NOMO-1 (cell line): ENCODE measurements at regions not wholly inside any gene's neighbourhood (a gene's known extent, or its start where the extent isn't known, plus 50 kb on each side); places are given as distances from the start of the nearest gene placed in this dataset.

Experiments
- DNase-seq, 2 experiments: peaks; one replicate each; lab custom pipeline; 2025; ENCODE audit not compliant: unreplicated experiment in 2 of 2; lab: John Stamatoyannopoulos, UW

- DNase-seq: no peak
Measured at GRCh38 chr15:38072007-38072347, 137.5 kb downstream of the TMCO5A start.

GRCh38 chr15:38072348-38073177 is 138.1 kb downstream of the TMCO5A start:
- peak; percentile 67 to 68 for DNase-seq

- DNase-seq: no peak
Measured at GRCh38 chr15:38073178-38073946, 138.9 kb downstream of the TMCO5A start.

GRCh38 chr15:38074029-38074428 is 139.6 kb downstream of the TMCO5A start:
- no peak for DNase-seq

GRCh38 chr15:38075466-38075865 is 141.0 kb downstream of the TMCO5A start:
- DNase-seq: no peak

GRCh38 chr15:38076786-38077185 is 142.3 kb downstream of the TMCO5A start:
- DNase-seq: no peak

- DNase-seq: no peak
Measured at GRCh38 chr15:38079236-38079635, 144.8 kb downstream of the TMCO5A start.

GRCh38 chr15:38080651-38081275 is 146.3 kb downstream of the TMCO5A start:
- DNase-seq: peak; percentile 0 to 42

GRCh38 chr15:38084289-38084688 is 149.8 kb downstream of the TMCO5A start:
- DNase-seq: peak; percentile 56 to 83

- DNase-seq: peak; percentile 68 to 79
Measured at GRCh38 chr15:38085114-38085513, 150.7 kb downstream of the TMCO5A start.

GRCh38 chr15:38085931-38086568 is 151.6 kb downstream of the TMCO5A start:
- peak; percentile 1 to 60 for DNase-seq

GRCh38 chr15:38086611-38087010 is 152.2 kb downstream of the TMCO5A start:
- DNase-seq: no peak

GRCh38 chr15:38088971-38089370 is 154.5 kb downstream of the TMCO5A start:
- no peak for DNase-seq

- DNase-seq: no peak
Measured at GRCh38 chr15:38090223-38090622, 155.8 kb downstream of the TMCO5A start.

- DNase-seq: no peak
Measured at GRCh38 chr15:38090678-38091077, 156.2 kb downstream of the TMCO5A start.

- no peak for DNase-seq
Measured at GRCh38 chr15:38091078-38091645, 156.7 kb downstream of the TMCO5A start.

- DNase-seq: no peak
Measured at GRCh38 chr15:38093931-38094330, 158.7 kb upstream of the SPRED1 start.

GRCh38 chr15:38102972-38103371 is 149.7 kb upstream of the SPRED1 start:
- DNase-seq: no peak

GRCh38 chr15:38103564-38103963 is 149.1 kb upstream of the SPRED1 start:
- no peak for DNase-seq

GRCh38 chr15:38111070-38111469 is 141.6 kb upstream of the SPRED1 start:
- DNase-seq: no peak

GRCh38 chr15:38112406-38112805 is 140.2 kb upstream of the SPRED1 start:
- DNase-seq: no peak
